Neural cell (in vitro differentiated cells): ENCODE measurements at regions not wholly inside any gene's neighbourhood (a gene's known extent, or its start where the extent isn't known, plus 50 kb on each side); places are given as distances from the start of the nearest gene placed in this dataset.

ENCODE experiments used
- H2AFZ ChIP-seq: fragments of 200-600, 300-800 bp; sonication (generic), shearing (Covaris generic); 2 replicates; pipeline ENCODE4 v1.6.0; 2014; ENCODE audit warnings: low read depth, mild to moderate bottlenecking, antibody characterized with exemption, low read length, moderate library complexity
- H3F3A ChIP-seq: fragments of 200-600 bp; shearing (Covaris generic); 2 replicates; pipeline ENCODE4 v1.6.1; 2016; ENCODE audit warnings: mild to moderate bottlenecking, moderate library complexity, mixed read lengths, antibody characterized with exemption, low read length; ENCODE audit not compliant: insufficient read depth, poor library complexity, severe bottlenecking
- H3K27ac ChIP-seq: fragments of 200-600, 300-800 bp; sonication (generic), shearing (Covaris generic); 2 replicates; pipeline ENCODE4 v1.5.1; 2014; ENCODE audit warnings: mild to moderate bottlenecking, low read length, moderate library complexity
- H3K27me3 ChIP-seq: fragments of 300-800, 200-600 bp; sonication (generic), shearing (Covaris generic); 2 replicates; pipeline ENCODE4 v1.6.0; 2014; ENCODE audit warnings: mild to moderate bottlenecking, low read depth, low read length, moderate library complexity; ENCODE audit not compliant: insufficient read depth
- H3K36me3 ChIP-seq: fragments of 300-800, 200-600 bp; sonication (generic), shearing (Covaris generic); 2 replicates; pipeline ENCODE4 v1.5.1; 2014; ENCODE audit warnings: mild to moderate bottlenecking, antibody characterized with exemption, low read length, moderate library complexity; ENCODE audit not compliant: insufficient read depth
- H3K4me2 ChIP-seq: fragments of 300-800, 200-600 bp; sonication (generic), shearing (Covaris generic); 2 replicates; pipeline ENCODE4 v1.6.0; 2014; ENCODE audit warnings: mild to moderate bottlenecking, low read length
- H3K4me3 ChIP-seq: fragments of 300-800, 200-600 bp; sonication (generic), shearing (Covaris generic); 2 replicates; pipeline ENCODE4 v1.5.1; 2014; ENCODE audit warnings: mild to moderate bottlenecking, low read length, moderate library complexity
- H3K79me2 ChIP-seq: fragments of 200-600 bp; shearing (Covaris generic); replicated peaks from 2 replicates; pipeline ENCODE4 v1.6.0; 2014; ENCODE audit warnings: mild to moderate bottlenecking, low read length, moderate library complexity; ENCODE audit not compliant: insufficient read depth
- H3K9ac ChIP-seq: fragments of 300-800, 200-600 bp; sonication (generic), shearing (Covaris generic); 2 replicates; pipeline ENCODE4 v1.6.1; 2016; ENCODE audit warnings: mild to moderate bottlenecking, low read length, mixed read lengths
- H3K9me2 ChIP-seq: fragments of 200-600 bp; shearing (Covaris generic); 2 replicates; pipeline ENCODE4 v1.6.1; 2016; ENCODE audit warnings: mild to moderate bottlenecking, low read length, mixed read lengths; ENCODE audit not compliant: insufficient read depth
- H3K9me3 ChIP-seq: fragments of 200-600, 300-800 bp; sonication (generic), shearing (Covaris generic); 2 replicates; pipeline ENCODE4 v1.6.1; 2016; ENCODE audit warnings: mild to moderate bottlenecking, mixed run types, low read length, moderate library complexity, mixed read lengths
- H4K20me1 ChIP-seq: fragments of 200-600 bp; shearing (Covaris generic); 2 replicates; pipeline ENCODE4 v1.6.1; 2016; ENCODE audit warnings: mild to moderate bottlenecking, mixed run types; ENCODE audit not compliant: insufficient read depth
- CTCF ChIP-seq: fragments of 450-650 bp; IDR thresholded peaks from 2 replicates; pipeline ENCODE4 v1.5.1; 2014; ENCODE audit warnings: antibody characterized with exemption, mild to moderate bottlenecking, moderate library complexity; ENCODE audit not compliant: poor library complexity, severe bottlenecking
- EP300 ChIP-seq: fragments of 450-650 bp; conservative IDR thresholded peaks from 2 replicates; pipeline ENCODE4 v1.6.1; 2014; ENCODE audit warnings: antibody characterized with exemption, mild to moderate bottlenecking, moderate library complexity; ENCODE audit not compliant: poor library complexity, severe bottlenecking
- EZH2 ChIP-seq: fragments of 200-600, 300-800 bp; shearing (Covaris generic), sonication (generic); IDR thresholded peaks from 2 replicates; pipeline ENCODE4 v1.6.1; 2014; ENCODE audit warnings: antibody characterized with exemption, low read length, borderline replicate concordance, mild to moderate bottlenecking; ENCODE audit not compliant: insufficient read depth, poor library complexity, severe bottlenecking
- MXI1 ChIP-seq: fragments of 450-650 bp; conservative IDR thresholded peaks from 2 replicates; pipeline ENCODE4 v1.6.1; 2014; ENCODE audit warnings: antibody characterized with exemption, mild to moderate bottlenecking; ENCODE audit not compliant: poor library complexity, severe bottlenecking
- POLR2AphosphoS5 ChIP-seq: IDR thresholded peaks from 2 replicates; pipeline ENCODE4 v1.6.1; 2012
- RAD21 ChIP-seq: fragments of 450-650 bp; conservative IDR thresholded peaks from 2 replicates; pipeline ENCODE4 v1.6.1; 2014; ENCODE audit warnings: antibody characterized with exemption, mild to moderate bottlenecking, moderate library complexity
- REST ChIP-seq: IDR thresholded peaks from 2 replicates; pipeline ENCODE4 v1.6.1; 2012; ENCODE audit warnings: borderline replicate concordance
- SMC3 ChIP-seq: fragments of 450-650 bp; conservative IDR thresholded peaks from 2 replicates; pipeline ENCODE4 v1.6.1; 2014; ENCODE audit warnings: antibody characterized with exemption, mild to moderate bottlenecking, moderate library complexity; ENCODE audit not compliant: poor library complexity
- TAF1 ChIP-seq: IDR thresholded peaks from 2 replicates; pipeline ENCODE4 v1.6.1; 2012; ENCODE audit warnings: low read depth

DNA sequence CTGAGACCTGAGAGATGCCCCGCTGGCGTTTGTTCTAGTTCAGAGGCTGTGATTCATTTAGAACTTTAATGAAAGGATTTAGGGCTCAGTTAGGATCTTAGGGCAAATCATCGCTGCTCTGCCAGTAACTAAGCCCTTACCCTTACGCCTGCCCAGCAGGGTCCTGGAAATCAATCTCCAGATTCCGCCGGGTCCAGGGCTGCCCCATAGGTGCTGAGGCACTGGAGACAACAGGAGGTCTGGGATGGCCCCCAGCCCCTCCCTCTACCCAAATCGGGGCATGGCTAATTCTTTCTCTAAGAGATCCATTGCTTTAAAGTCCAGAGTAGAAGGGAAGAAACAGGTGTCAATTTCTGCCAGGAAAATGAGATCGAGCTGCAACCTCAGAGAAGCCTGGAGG is 83.1 kb downstream of the SDC1 start:
- no peaks in the 10 kb centered on the region for H3K79me2 ChIP-seq
- H3K36me3 ChIP-seq: no peaks in the 10 kb centered on the region
- H3K27ac ChIP-seq: no peak overlapping the region
- H3K4me2 ChIP-seq: no peak overlapping the region
- no peaks in the 10 kb centered on the region for H3F3A ChIP-seq
- no peak overlapping the region for H3K4me3 ChIP-seq
- H3K9ac ChIP-seq: no peak overlapping the region
- no peaks in the 10 kb centered on the region for H4K20me1 ChIP-seq
- H3K9me2 ChIP-seq: no peaks in the 10 kb centered on the region
- H3K9me3 ChIP-seq: no peaks in the 10 kb centered on the region
- TF ChIP-seq EP300: no peak
- TF ChIP-seq SMC3: no peak
- no peak for TF ChIP-seq EZH2
- TF ChIP-seq RAD21: no peak
- TF ChIP-seq REST: no peak
- no peak for TF ChIP-seq MXI1
- no peak overlapping the region for H2AFZ ChIP-seq
- H3K27me3 ChIP-seq: no peaks in the 10 kb centered on the region

- H4K20me1 ChIP-seq: no peaks in the 10 kb centered on the region
- no peak overlapping the region for H2AFZ ChIP-seq
- no peaks in the 10 kb centered on the region for H3K36me3 ChIP-seq
- no peak overlapping the region for H3K27ac ChIP-seq
- H3K9ac ChIP-seq: no peak overlapping the region
- no peaks in the 10 kb centered on the region for H3K9me3 ChIP-seq
- H3K4me2 ChIP-seq: no peak overlapping the region
- no peak for TF ChIP-seq RAD21
- no peaks in the 10 kb centered on the region for H3F3A ChIP-seq
- H3K9me2 ChIP-seq: no peaks in the 10 kb centered on the region
- no peaks in the 10 kb centered on the region for H3K27me3 ChIP-seq
- no peak overlapping the region for H3K4me3 ChIP-seq
- no peaks in the 10 kb centered on the region for H3K79me2 ChIP-seq
Observed at GRCh38 chr2:20141056-20141762, 83.7 kb downstream of the SDC1 start.

- Histone ChIP-seq H3F3A (no peaks in the 10 kb centered on the region), H3K9me3 (no peaks in the 10 kb centered on the region), H2AFZ (no peak overlapping the region), H3K4me3 (no peak overlapping the region), H3K9ac (no peak overlapping the region), H3K9me2 (no peaks in the 10 kb centered on the region), H4K20me1 (no peaks in the 10 kb centered on the region), H3K36me3 (no peaks in the 10 kb centered on the region), H3K27ac (no peak overlapping the region), H3K79me2 (no peaks in the 10 kb centered on the region), H3K4me2 (no peak overlapping the region), H3K27me3 (no peaks in the 10 kb centered on the region)
- TF ChIP-seq POLR2AphosphoS5 (no peak), CTCF (no peak), MXI1 (no peak), EP300 (no peak), REST (no peak), SMC3 (no peak), RAD21 (no peak), EZH2 (no peak), TAF1 (no peak)
Observed at GRCh38 chr2:20140321-20141055, 84.4 kb downstream of the SDC1 start.
